GM12891 (cell line): ENCODE measurements at regions not wholly inside any gene's neighbourhood (a gene's known extent, or its start where the extent isn't known, plus 50 kb on each side); places are given as distances from the start of the nearest gene placed in this dataset.

ENCODE experiments used
- POLR2A ChIP-seq: IDR thresholded peaks from 2 replicates; pipeline ENCODE4 v1.6.1; 2011; ENCODE audit warnings: low read depth, low read length, control low read depth
- POLR2AphosphoS5 ChIP-seq: IDR thresholded peaks from 2 replicates; pipeline ENCODE4 v1.6.1; 2011; ENCODE audit warnings: low read depth, low read length, control low read depth
- SPI1 ChIP-seq: IDR thresholded peaks from 2 replicates; pipeline ENCODE4 v1.6.1; 2011; ENCODE audit warnings: low read depth, low read length, control low read depth

GRCh38 chr9:25377039-25377438 is 301.2 kb downstream of the TUSC1 start:
- no peak for TF ChIP-seq POLR2AphosphoS5
- TF ChIP-seq SPI1, result no peak
- no peak for TF ChIP-seq POLR2A
